HG03342 (cell line): ENCODE measurements at regions not wholly inside any gene's neighbourhood (a gene's known extent, or its start where the extent isn't known, plus 50 kb on each side); places are given as distances from the start of the nearest gene placed in this dataset.

Experiments
- ATAC-seq: cut with Tn5 transposase; IDR thresholded peaks from one replicate; pipeline ENCODE4 v1.9.1; 2021; ENCODE audit warnings: mild to moderate bottlenecking, moderate library complexity; ENCODE audit not compliant: unreplicated experiment

DNA sequence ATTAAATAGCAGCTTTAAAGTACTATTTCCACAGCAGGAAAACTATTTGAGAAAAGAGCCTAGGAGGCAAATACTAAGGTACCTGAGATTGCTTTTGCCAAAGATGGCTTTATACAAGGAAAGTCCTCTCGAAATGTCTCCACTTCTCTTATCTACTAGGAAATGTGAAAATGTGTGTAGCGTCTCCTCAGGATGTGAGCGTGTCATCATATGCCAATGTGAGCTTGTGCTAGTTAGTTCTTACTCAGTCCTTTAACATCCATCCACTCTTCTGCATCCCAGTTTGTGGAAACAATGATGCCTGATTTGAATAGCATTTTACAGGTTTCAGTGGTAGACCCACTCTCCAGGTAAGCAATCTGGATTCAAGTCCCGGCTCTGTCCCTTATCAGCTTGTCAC, 421.0 kb downstream of the DYNC2H1 start:
- ATAC-seq = no peak

- no peak for ATAC-seq
Measured at GRCh38 chr11:103532133-103532788, 423.0 kb downstream of the DYNC2H1 start.

GRCh38 chr11:103534191-103534590, 425.0 kb downstream of the DYNC2H1 start:
- ATAC-seq = no peak

- no peak for ATAC-seq
Measured at GRCh38 chr11:103534959-103535358, 425.7 kb downstream of the DYNC2H1 start.

- ATAC-seq = no peak
Measured at GRCh38 chr11:103536335-103536722, 427.1 kb downstream of the DYNC2H1 start.

- ATAC-seq = no peak
Measured at GRCh38 chr11:103537904-103538502, 428.8 kb downstream of the DYNC2H1 start.

DNA sequence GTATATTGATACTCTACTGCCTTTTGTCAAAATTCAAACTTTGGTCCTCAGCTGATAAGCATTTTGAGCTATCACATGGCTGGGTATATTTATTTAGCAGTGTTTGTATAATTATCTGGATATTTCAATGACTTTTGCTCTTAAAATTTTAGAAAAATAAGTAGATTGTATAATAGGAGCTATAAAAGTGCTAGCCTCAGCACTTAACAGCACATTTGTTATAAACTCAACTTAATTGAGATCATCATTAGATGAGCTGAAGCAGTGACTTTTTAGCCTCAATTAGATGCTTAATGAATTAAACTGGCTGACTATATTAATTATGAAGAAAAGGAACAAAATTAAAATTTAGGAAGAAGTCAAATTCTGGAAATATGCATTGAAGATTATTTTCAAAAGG, 429.9 kb downstream of the DYNC2H1 start:
- no peak for ATAC-seq

DNA sequence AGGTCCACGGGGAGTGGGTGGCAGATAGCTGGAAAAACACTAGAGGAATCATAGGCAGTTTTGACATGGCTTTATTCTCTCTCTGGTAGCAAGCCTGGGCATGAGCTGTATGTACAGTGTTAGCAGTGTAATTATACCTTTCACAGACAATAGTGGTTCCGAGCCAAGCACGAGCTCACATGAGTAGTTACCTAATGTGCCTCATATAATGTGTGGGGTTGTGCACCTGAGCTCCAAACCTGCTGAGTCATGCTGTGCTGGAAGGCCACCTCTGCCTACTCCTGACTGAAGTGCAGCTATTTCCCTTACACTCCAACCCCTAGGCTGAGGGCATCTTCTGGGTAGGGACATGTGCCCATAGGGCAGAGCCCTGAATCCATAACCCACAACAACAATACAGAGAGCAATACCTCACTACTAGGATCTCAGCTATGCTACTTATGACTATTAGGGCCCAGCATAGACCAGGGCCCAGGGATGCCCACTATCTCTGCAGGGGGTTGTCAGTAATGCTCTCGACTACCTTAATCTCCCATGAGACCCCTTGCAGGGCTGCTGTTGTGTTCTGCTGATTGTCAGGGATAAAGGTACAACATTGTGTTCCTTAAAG, 432.1 kb downstream of the DYNC2H1 start:
- ATAC-seq = no peak

DNA sequence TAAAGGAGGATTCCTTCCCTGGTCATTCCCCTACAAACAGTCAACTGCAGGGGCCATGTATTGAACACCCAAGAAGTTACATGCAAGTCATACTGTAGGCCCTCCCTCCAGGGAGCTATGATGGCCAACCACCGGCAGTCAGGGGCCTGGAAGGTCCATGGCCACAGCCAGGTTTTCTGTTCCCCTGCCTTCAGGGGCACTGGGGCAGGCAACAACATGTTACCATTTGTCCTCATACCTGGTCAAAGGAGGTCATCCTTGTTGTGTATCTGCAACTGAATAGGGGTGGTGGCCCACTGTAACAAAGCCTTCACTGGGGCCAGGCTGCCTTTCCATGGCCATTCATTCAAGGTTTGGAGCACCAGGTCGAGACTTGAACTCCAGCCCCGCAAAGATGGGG, 433.6 kb downstream of the DYNC2H1 start:
- no peak for ATAC-seq

DNA sequence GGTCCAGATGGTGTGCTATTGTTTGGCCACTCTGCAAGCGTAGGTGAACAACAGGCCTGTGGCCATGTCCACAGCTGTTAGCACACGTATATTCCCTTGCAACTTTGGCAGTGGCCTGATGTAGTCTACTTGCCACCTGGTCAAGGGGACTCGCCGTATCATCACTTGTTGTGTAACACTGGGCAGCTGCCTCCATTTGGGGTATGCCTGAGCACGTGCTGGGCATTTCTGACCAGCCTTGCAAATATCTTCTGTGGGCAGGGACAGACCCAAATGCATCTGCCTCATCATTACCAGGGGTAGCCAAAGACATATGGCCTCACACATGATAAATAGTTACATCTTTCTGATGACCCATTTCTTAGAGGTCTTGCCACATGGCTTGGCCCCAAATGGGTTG, 434.2 kb downstream of the DYNC2H1 start:
- no peak for ATAC-seq

DNA sequence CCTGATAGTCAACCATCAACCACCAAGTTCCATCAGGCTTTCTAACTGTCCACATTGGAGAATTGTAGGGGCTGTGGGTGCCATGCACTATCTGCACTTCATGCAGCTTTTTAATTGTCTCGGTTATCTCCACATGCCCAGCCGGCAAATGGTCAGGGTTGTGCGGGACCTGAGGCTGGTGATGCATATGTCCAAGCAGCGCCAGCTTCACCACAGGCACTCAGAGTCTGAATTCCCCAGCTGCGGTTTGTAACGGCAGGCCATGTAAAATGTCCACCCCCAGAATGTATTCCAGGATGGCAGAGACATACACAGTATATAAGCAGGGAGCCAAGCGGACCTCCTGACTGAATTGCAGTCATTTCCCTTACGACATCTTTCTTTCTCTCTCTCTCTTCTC, 435.6 kb downstream of the DYNC2H1 start:
- no peak for ATAC-seq

- ATAC-seq = no peak
Measured at GRCh38 chr11:103545551-103545950, 436.3 kb downstream of the DYNC2H1 start.

GRCh38 chr11:103546236-103546635, 437.0 kb downstream of the DYNC2H1 start:
- no peak for ATAC-seq

DNA sequence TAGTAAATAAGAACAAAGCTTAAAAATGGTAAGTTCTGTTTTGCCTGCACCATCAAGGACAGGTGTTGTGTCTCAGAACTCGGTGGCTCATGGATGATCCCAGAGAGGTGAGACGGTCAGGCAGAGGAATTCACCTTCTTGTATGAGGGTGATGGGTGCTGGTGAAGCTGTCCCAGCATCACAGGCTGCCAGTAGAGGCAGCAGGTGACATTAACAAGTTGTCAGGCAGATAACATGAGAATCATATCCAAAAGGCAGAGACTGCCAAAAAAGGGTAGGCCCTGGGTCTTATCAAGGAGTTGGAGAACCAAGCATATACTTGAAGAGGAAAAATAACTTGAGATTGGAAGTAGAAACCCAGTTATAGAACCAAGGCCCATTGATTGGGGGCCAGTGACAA, 437.8 kb downstream of the DYNC2H1 start:
- no peak for ATAC-seq

DNA sequence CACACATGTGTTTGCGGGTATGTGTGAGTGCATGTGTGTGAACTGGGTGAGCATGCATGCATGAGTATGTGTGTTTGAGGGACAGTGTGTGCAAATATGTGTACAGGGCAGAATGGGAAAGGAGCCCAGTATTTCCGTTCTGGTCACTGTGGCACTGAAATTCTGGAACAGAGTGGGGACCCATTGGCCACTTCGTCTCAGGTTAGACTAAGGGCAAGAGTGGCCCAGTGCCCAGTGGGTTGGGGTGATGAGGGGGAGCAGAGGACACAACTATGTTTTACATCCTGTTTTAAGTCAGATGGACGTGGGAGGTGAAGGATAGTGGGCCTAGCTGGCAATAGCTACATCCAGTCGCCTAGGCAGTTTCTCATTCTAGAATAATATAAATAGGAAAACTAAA, 438.5 kb downstream of the DYNC2H1 start:
- ATAC-seq = no peak

- no peak for ATAC-seq
Measured at GRCh38 chr11:103548838-103549237, 439.6 kb downstream of the DYNC2H1 start.

GRCh38 chr11:103550811-103551210, 441.6 kb downstream of the DYNC2H1 start:
- ATAC-seq = no peak

DNA sequence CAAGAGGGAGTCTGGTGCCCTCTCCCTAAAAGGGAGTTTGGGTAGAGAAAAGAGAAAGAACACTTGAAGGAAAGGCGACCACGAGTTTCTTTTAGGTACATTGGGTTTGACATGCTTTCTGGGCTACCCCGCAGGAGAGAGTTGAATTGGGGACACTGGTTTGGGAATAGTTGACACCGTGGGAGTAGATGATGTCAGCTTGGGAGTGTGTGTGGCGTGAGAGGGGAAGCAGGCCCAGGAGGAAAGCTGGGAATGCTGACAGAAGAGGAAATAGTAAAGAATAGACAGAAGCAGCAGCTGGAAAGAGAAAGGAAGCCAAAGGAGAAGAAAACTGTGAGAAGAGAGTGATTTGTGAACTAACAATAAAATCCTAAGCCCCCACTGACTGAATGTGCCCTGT, 442.9 kb downstream of the DYNC2H1 start:
- no peak for ATAC-seq

GRCh38 chr11:103556171-103556570, 446.9 kb downstream of the DYNC2H1 start:
- ATAC-seq = no peak

DNA sequence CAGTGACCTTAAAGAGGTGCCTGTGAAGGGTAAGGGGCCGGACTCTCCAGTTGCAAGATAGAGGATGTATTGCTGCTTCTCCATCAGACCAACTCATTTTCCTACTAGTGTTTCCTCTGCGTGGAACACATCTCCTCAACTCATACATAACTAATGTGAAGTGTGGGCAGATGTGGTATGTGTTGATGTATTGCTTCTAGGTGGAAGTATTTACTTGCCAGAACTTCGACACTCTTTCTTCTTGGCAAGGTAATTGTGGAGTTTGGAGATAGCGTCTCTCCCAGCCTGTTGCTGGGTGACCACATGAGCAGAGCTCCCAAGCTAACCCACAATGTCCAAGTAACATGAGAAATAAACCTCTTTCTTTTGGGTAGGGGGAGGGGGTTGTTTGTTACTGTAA, 456.9 kb downstream of the DYNC2H1 start:
- ATAC-seq = no peak

- no peak for ATAC-seq
Measured at GRCh38 chr11:103581760-103582159, 454.7 kb upstream of the DDI1 start.

- no peak for ATAC-seq
Measured at GRCh38 chr11:103582351-103582909, 454.0 kb upstream of the DDI1 start.
